Panc1 (cell line): ENCODE measurements at regions not wholly inside any gene's neighbourhood (a gene's known extent, or its start where the extent isn't known, plus 50 kb on each side); places are given as distances from the start of the nearest gene placed in this dataset.

ENCODE experiments used
- ATAC-seq: fragments of 200-7000 bp; cut with Tn5 transposase; 2 replicates; pipeline ENCODE4 v1.9.1; 2020; ENCODE audit warnings: mild to moderate bottlenecking, moderate library complexity
- BruUV-seq: library from RNA; stranded (reverse); fragments of 400-500 nt; replicated peaks from 2 replicates; lab custom pipeline; 2021; lab: Mats Ljungman, UMichigan
- CTCF ChIA-PET: fragments of 300-600 bp; sonication (Branson Sonifier 250); formaldehyde crosslinking; loops from one replicate; lab custom pipeline; 2022; ENCODE audit warnings: antibody characterized with exemption; lab: Charles Lee
- POLR2A ChIA-PET: fragments of 300-600 bp; sonication (Branson Sonifier 250); formaldehyde crosslinking; loops from one replicate; lab custom pipeline; 2022; ENCODE audit warnings: antibody characterized with exemption; lab: Charles Lee
- DNase-seq: peaks from one replicate; pipeline ENCODE4 v3.0.0-alpha.2; 2010; ENCODE audit warnings: low read depth, low spot score
- H3K27ac ChIP-seq: 2 replicates; pipeline ENCODE4 v1.5.1; 2011; ENCODE audit warnings: mild to moderate bottlenecking, low read length, inconsistent platforms
- H3K27me3 ChIP-seq: fragments of 200-500 bp; sonication (Bioruptor generic); 2 replicates; pipeline ENCODE4 v1.6.0; 2014; ENCODE audit warnings: low read length, inconsistent platforms; ENCODE audit not compliant: control insufficient read depth, insufficient read depth
- H3K36me3 ChIP-seq: fragments of 200-500 bp; sonication (Bioruptor generic); 2 replicates; pipeline ENCODE4 v1.5.1; 2014; ENCODE audit warnings: inconsistent platforms, mild to moderate bottlenecking, low read length, moderate library complexity; ENCODE audit not compliant: control insufficient read depth, insufficient read depth
- H3K4me1 ChIP-seq: 2 replicates; pipeline ENCODE4 v1.5.1; 2011; ENCODE audit warnings: inconsistent platforms, mild to moderate bottlenecking, low read length, moderate library complexity; ENCODE audit not compliant: control insufficient read depth, insufficient read depth
- H3K4me3 ChIP-seq, 2 experiments: 2 replicates each; pipeline ENCODE4 v1.5.1; 2011 to 2012; ENCODE audit warnings: low read depth in 2 of 2, low read length in 2 of 2, mild to moderate bottlenecking in 2 of 2, inconsistent platforms in 1 of 2, moderate library complexity in 1 of 2
- H3K9me3 ChIP-seq: fragments of 200-500 bp; sonication (Bioruptor generic); 2 replicates; pipeline ENCODE4 v1.5.1; 2014; ENCODE audit warnings: low read depth, mild to moderate bottlenecking, inconsistent platforms, low read length, moderate library complexity; ENCODE audit not compliant: control insufficient read depth, insufficient read depth
- POLR2AphosphoS5 ChIP-seq: IDR thresholded peaks from 2 replicates; pipeline ENCODE4 v1.6.1; 2012; ENCODE audit warnings: mild to moderate bottlenecking, low read depth, low read length, moderate library complexity
- SIN3A ChIP-seq: IDR thresholded peaks from 2 replicates; pipeline ENCODE4 v1.6.1; 2012; ENCODE audit warnings: low read depth, mild to moderate bottlenecking, low read length, moderate library complexity, borderline replicate concordance; ENCODE audit not compliant: insufficient read depth
- TCF7L2 ChIP-seq: IDR thresholded peaks from 2 replicates; pipeline ENCODE4 v1.6.1; 2011; ENCODE audit warnings: mild to moderate bottlenecking, low read depth, low read length, inconsistent platforms
- in situ Hi-C: cut with HindIII; loops from 2 replicates; pipeline ENCODE4 v1.10.0; 2016; ENCODE audit warnings: low sequenced_read_pairs, low pct_unique_long_range_greater_than_20kb
- intact Hi-C: fragments of 100-400 bp; cut with micrococcal nuclease; formaldehyde crosslinking; loops from one replicate; pipeline ENCODE4 v1.10.0; 2022; ENCODE audit not compliant: unreplicated experiment
- TF ChIP-seq, protein P1 (sequence below), 2 experiments: IDR thresholded peaks; 2 replicates each; pipeline ENCODE4 v1.6.1; 2011 to 2012; ENCODE audit warnings: low read depth in 2 of 2, control low read depth in 1 of 2, low read length in 1 of 2, mild to moderate bottlenecking in 1 of 2, moderate library complexity in 1 of 2; ENCODE audit not compliant: insufficient read depth in 1 of 2
- TF ChIP-seq, protein P2 (sequence below): fragments of 450-650 bp; IDR thresholded peaks from 2 replicates; pipeline ENCODE4 v1.5.1; 2017; ENCODE audit warnings: mild to moderate bottlenecking

DNA sequence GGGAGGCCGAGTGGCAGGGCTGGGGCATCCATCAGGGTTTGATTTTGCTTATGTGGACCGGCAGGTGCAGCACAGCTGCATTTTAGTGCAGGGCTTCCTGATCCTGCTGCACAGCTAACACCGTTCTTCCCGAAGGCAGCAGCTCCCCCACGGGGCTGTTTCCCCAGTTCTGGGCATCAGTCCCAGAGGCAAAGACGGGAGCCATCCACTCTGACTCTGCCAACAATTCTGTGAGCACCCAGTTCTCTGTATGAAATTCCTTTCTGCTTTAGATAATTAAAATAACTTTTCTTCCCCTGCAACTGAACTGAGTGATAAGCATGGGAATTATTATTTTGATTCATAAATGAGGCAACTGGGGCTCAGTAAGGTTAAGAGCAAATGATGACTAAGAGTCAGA lies 262.9 kb upstream of the ATP10A start:
- Histone ChIP-seq H3K9me3 (no peaks in the 10 kb centered on the region), H3K4me3 (no peak overlapping the region), H3K4me1 (no peaks in the 10 kb centered on the region), H3K27ac (no peak overlapping the region), H3K27me3 (no peaks in the 10 kb centered on the region), H3K36me3 (no peaks in the 10 kb centered on the region)
- ATAC-seq, result no peak
- POLR2A ChIA-PET, result no interaction called here
- no peak for TF ChIP-seq SIN3A
- TF ChIP-seq, protein P1, sequence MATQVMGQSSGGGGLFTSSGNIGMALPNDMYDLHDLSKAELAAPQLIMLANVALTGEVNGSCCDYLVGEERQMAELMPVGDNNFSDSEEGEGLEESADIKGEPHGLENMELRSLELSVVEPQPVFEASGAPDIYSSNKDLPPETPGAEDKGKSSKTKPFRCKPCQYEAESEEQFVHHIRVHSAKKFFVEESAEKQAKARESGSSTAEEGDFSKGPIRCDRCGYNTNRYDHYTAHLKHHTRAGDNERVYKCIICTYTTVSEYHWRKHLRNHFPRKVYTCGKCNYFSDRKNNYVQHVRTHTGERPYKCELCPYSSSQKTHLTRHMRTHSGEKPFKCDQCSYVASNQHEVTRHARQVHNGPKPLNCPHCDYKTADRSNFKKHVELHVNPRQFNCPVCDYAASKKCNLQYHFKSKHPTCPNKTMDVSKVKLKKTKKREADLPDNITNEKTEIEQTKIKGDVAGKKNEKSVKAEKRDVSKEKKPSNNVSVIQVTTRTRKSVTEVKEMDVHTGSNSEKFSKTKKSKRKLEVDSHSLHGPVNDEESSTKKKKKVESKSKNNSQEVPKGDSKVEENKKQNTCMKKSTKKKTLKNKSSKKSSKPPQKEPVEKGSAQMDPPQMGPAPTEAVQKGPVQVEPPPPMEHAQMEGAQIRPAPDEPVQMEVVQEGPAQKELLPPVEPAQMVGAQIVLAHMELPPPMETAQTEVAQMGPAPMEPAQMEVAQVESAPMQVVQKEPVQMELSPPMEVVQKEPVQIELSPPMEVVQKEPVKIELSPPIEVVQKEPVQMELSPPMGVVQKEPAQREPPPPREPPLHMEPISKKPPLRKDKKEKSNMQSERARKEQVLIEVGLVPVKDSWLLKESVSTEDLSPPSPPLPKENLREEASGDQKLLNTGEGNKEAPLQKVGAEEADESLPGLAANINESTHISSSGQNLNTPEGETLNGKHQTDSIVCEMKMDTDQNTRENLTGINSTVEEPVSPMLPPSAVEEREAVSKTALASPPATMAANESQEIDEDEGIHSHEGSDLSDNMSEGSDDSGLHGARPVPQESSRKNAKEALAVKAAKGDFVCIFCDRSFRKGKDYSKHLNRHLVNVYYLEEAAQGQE (IDR thresholded peaks at IDR 0.05; ENCODE audit: insufficient read depth in 1 of 2, low read depth in 2 of 2, low read length in 1 of 2), result no peak
- CTCF ChIA-PET, result no interaction called here
- DNase-seq, result no peak
- intact Hi-C loops (no loop called here), in situ Hi-C loops (no loop called here)
- no TSS peak for BruUV-seq

DNA sequence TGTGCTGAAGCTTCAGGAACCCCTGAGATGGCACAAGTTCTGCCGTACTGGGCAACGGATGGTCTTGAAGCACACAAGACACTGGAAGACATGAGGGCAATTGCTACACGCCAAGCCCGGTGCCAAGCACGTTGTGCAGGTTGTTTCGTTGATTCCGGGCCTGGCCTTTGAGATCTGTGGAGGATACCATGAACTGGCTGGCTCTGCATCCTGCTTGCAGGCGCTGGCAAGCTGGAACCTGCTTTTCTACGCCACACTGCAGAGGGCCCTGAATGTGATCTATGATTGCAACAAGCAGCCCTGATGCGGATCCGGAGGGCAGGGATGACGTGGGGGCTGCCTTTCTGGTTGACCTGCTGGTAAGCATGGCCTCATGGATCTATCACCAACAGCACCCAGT lies 262.5 kb upstream of the ATP10A start:
- in situ Hi-C loops, result no loop called here
- DNase-seq, result no peak
- TF ChIP-seq TCF7L2, result no peak
- Histone ChIP-seq H3K27me3 (no peaks in the 10 kb centered on the region), H3K27ac (no peak overlapping the region), H3K9me3 (no peaks in the 10 kb centered on the region), H3K4me1 (no peaks in the 10 kb centered on the region), H3K4me3 (no peak overlapping the region), H3K36me3 (no peaks in the 10 kb centered on the region)
- BruUV-seq, result no TSS peak
- ChIA-PET CTCF (no interaction called here), POLR2A (no interaction called here)
- no peak for ATAC-seq
- intact Hi-C loops, result no loop called here

DNA sequence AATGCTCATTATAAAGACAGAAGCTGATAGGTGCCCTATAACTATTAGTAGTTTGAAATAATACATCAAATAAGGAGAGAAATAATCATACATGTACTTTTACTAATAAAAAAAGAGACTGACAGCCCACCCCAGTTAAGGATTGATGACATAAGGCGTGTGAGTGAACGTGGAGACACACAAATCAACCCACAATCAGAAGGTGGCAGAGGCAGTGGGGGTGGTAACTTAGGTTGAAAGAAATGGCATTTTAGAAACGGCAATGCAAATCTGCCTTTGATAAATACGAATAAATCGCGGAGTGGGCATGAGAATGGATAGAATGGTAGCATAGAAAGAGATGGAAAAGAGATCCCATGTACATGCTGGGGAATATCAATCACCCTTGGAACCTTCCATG lies 256.2 kb upstream of the ATP10A start:
- TF ChIP-seq SIN3A, result no peak
- TF ChIP-seq POLR2AphosphoS5, result no peak
- TF ChIP-seq, protein P2, sequence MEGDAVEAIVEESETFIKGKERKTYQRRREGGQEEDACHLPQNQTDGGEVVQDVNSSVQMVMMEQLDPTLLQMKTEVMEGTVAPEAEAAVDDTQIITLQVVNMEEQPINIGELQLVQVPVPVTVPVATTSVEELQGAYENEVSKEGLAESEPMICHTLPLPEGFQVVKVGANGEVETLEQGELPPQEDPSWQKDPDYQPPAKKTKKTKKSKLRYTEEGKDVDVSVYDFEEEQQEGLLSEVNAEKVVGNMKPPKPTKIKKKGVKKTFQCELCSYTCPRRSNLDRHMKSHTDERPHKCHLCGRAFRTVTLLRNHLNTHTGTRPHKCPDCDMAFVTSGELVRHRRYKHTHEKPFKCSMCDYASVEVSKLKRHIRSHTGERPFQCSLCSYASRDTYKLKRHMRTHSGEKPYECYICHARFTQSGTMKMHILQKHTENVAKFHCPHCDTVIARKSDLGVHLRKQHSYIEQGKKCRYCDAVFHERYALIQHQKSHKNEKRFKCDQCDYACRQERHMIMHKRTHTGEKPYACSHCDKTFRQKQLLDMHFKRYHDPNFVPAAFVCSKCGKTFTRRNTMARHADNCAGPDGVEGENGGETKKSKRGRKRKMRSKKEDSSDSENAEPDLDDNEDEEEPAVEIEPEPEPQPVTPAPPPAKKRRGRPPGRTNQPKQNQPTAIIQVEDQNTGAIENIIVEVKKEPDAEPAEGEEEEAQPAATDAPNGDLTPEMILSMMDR, result no peak
- TF ChIP-seq TCF7L2, result no peak
- TF ChIP-seq, protein P1 (IDR thresholded peaks at IDR 0.05; ENCODE audit: insufficient read depth in 1 of 2, low read depth in 2 of 2, low read length in 1 of 2), result no peak
- Histone ChIP-seq H3K27ac (no peak overlapping the region), H3K27me3 (no peaks in the 10 kb centered on the region), H3K9me3 (no peaks in the 10 kb centered on the region), H3K36me3 (no peaks in the 10 kb centered on the region), H3K4me3 (no peak overlapping the region), H3K4me1 (no peaks in the 10 kb centered on the region)
- in situ Hi-C loops, result no loop called here
- no peak for ATAC-seq
- intact Hi-C loops, result no loop called here
- DNase-seq, result no peak
- BruUV-seq, result no TSS peak
- CTCF ChIA-PET, result no interaction called here
- POLR2A ChIA-PET, result no interaction called here
